ENCODE measurements at regions not wholly inside any gene's neighbourhood (a gene's known extent, or its start where the extent isn't known, plus 50 kb on each side); places are given as distances from the start of the nearest gene placed in this dataset.

- TF ChIP-seq CTCF (IDR thresholded peaks at IDR 0.05; ENCODE audit: low read depth, low read length) (no peak), POLR2A (IDR thresholded peaks at IDR 0.05; ENCODE audit: extremely low read depth, insufficient read length) (no peak), MAX (IDR thresholded peaks at IDR 0.05; ENCODE audit: low read depth, low read length) (no peak)
Observed at GRCh38 chr6:113662093-113662665, 195.0 kb upstream of the MARCKS start.

Measured in NB4 (cell line).